ENCODE measurements at regions not wholly inside any gene's neighbourhood (a gene's known extent, or its start where the extent isn't known, plus 50 kb on each side); places are given as distances from the start of the nearest gene placed in this dataset.

DNA sequence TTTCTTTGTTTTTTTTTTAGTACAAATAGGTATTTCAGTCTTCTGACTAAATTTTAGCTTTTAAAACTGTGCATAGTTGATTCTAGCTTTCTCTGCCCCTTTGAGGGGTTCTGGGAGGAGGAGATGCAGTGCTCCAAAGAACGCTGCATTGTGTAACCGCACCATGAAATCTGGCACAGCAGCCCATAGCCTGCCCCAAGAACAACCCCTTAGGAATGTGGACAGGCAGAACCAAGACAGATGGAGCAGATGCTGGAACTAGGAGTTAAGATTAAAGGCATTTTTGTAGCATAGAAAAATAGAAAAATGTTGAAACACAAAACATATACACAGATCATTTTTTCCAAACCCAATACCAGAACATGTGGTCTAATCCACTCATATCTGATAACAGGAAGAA is 187.5 kb downstream of the SCG2 start:
- DNase-seq, result no peak

GRCh38 chr2:223415071-223415470 is 187.1 kb downstream of the SCG2 start:
- no peak for DNase-seq

- no peak for DNase-seq
These were observed 185.1 kb downstream of the SCG2 start for GRCh38 chr2:223416815-223417610.

DNA sequence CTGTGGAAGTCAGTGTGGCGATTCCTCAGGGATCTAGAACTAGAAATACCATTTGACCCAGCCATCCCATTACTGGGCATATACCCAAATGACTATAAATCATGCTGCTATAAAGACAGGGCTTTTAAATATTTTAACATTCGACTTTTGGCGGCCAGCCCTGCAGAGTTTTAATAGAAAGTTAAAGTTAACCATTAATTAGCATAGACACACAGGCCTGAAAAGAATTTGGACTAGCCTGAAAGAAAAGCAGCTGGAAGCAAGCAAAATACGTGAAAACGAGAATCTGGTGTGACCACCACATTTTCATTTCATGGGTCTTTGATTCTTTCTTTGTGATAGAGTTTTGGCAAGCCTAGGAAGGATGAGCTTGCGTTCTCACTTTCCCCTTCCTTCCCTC is 184.0 kb downstream of the SCG2 start:
- no peak for DNase-seq

- DNase-seq, result no peak
These were observed 183.5 kb downstream of the SCG2 start for GRCh38 chr2:223418604-223419199.

DNA sequence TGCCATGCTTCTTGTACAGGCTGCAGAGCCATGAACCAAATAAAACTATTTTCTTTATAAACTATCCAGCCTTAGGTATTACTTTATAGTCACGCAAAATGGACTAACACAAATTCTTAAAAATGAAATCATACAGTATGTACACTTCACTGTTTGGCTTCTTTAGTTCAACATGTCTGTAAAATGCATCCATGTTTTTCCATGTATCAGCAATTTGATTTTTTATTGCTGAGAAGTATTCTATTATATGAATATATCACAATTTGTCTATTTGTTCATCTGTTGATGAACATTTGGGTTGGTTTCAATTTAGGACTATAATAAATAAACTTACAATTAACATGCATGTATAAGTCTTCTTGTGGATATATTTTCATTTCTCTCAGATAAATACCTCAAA is 182.1 kb downstream of the SCG2 start:
- DNase-seq, result no peak

DNA sequence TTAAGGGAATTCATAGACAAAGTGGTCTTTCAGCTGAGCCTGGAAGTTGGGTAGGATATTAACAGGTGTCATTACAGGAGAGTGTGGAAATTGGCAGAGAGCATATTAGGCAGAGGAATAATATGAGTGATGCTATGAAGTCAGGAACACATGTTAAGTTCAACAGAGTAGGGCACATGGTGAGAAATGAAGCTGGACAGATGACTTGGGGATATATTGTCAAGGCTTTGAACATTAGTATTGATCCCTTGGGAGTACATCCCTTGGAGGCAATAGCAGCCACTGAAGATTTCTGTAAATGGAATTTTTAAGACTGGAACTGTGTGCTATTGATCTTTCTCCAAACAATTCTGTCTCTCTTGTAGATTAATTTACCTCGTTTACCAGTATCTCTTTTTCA is 170.7 kb downstream of the SCG2 start:
- no peak for DNase-seq

GRCh38 chr2:223433461-223433860 is 168.7 kb downstream of the SCG2 start:
- no peak for DNase-seq

DNA sequence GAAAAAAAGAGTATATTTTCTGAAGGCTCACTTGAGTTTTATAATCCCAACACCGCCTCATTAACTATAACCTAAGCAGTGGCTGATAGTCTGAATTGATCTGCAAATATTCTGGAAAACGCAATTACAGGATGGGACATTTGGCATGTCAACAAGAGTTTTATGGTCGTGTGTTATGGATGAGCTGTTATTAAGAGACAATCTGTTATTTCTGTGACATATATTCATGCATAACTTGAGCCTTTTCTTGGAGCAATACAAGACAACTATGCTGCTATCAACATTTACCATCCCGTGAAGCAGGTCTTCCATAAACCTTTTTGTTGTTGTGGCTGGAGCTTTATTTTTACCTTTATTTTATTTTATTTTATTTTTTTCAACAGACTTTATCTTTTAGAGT is 164.4 kb downstream of the SCG2 start:
- DNase-seq, result no peak

DNA sequence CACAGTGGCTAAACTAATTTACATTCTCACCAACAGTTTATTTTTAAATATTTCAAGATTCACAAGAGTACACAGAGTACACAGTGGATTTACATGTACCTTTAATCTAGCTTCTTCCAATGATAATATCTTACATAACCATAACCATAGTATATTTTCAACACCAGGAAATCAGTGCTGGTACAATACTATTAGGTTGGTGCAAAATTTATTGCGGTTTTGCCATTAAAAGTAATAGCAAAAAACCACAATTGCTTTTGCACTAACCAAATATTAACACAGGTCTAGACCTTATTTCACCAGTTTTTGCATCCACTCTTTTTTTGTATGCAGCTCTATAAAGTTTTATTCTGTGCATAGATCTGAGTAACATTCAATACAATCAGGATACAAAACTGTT is 163.0 kb downstream of the SCG2 start:
- DNase-seq, result no peak

- DNase-seq, result no peak
These were observed 162.4 kb downstream of the SCG2 start for GRCh38 chr2:223439786-223440185.

GRCh38 chr2:223442847-223443246 is 159.3 kb downstream of the SCG2 start:
- DNase-seq, result no peak

DNA sequence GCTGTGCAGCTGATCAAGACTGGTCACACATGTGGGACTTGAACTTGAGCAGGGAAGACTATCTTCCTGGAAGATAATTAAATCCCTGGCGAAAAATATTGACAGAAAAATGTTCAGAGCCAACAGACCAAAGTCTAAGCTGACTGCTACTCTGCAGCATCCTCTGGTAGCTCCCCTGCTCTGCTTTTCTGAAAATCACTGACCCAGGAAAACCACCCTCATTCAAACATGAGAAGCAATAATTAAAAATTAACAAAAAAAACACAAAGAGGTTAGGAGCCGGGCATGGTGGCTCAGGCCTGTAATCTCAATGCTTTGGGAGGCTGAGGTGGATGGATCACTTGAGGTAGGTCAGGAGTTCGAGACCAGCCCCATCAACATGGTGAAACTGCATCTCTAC is 151.9 kb downstream of the SCG2 start:
- no peak for DNase-seq

GRCh38 chr2:223457301-223457700 is 144.9 kb downstream of the SCG2 start:
- no peak for DNase-seq

- peak; percentile 44 to 61 for DNase-seq
These were observed 142.7 kb downstream of the SCG2 start for GRCh38 chr2:223459328-223459939.

DNA sequence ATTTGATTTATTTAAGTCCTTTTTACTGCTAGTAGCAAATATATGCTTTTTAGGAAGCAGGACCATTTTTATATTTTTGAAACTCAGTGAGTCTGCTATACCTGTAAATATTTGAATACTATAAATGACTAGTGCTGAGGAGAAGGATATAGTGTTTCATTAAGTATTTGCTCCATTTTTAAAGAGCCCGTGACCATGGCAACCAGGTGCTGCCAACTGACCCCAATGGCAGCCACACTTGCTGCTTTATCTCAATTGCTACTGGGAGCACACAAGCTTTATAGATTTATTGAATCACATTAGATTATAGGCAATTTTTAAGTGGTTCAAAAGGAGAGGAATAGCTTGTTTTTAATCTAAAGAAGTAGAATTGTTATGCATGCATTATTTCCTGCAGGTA is 142.0 kb downstream of the SCG2 start:
- peak; percentile 39 to 75 for DNase-seq

GRCh38 chr2:223460774-223461211 is 141.4 kb downstream of the SCG2 start:
- peak in 1 of 2 experiments; percentile 25 for DNase-seq

DNA sequence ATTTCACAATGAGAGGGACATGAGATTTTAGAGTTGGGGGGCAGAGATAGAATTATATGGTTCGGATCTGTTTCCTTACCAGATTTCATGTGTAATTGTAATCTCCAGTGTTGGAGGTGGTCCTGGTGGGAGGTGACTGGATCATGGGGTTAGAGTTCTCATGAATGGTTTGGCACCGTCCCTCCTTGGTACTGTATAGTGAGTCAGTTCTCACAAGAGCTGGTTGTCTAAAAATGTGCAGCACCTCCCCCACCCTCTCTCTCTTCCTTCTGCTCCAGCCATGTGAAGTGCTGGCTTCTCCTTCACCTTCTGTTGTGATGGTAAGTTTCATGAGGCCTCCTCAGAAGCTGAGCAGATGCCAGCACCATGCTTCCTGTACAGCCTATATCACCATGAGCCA is 138.1 kb downstream of the SCG2 start:
- no peak for DNase-seq

DNA sequence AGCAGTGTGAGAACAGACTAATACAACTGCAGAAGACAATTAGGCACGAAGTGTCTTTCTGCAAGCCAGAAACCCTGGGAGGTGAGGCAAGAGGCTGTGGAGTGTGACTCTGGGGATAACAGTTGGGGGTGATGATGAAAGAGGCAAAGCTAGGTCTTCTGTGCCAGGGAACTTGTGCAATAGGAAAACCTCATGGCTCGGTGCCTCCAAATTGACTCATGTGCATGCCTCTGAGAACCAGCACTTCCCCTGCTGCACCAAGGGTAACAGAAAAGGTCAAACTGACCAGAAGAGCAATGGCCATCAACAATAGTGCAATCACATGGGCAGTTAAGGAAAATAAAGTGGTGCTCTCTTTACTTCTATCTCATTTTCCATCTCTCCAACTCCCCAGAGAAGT is 136.4 kb downstream of the SCG2 start:
- DNase-seq, result no peak

DNA sequence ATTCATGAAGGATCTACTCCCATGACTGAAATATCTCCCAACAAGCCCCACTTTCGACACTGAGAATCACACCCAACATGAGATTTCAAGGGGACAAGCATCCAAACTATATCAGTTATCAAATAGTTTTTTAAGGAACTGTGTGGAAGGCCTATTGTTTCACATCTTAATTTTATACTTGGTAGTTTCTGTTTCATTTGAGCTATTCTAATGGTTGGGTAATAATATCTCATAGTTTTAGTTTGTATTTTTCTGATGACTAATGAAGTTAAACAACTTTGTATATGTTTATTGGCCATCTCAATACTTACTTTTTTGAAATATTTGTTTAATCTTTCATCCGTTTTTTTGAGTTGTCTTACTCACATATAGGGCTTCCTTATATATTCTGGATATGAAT is 135.0 kb downstream of the SCG2 start:
- no peak for DNase-seq

GRCh38 chr2:223469270-223470046 is 132.7 kb downstream of the SCG2 start:
- DNase-seq, result no peak

DNA sequence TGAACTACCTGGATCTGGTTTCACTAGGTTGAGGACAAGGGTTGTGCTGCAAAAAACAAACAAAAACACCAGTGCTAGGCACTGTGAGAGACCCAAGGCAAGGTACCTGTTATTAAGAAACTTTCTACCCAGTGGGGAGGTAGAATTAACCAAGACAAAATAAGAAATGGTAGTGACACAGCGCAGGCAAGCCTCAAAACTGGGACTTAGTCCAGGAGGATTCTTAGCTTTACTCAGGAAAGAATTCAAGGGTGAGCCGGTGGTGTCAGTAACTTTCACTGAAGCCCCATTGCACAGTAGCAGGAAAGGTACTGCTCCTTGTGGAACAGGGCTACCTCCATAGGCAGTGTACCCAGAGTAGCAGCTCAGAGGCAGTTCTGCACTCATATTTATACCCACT is 131.6 kb downstream of the SCG2 start:
- DNase-seq, result no peak

DNA sequence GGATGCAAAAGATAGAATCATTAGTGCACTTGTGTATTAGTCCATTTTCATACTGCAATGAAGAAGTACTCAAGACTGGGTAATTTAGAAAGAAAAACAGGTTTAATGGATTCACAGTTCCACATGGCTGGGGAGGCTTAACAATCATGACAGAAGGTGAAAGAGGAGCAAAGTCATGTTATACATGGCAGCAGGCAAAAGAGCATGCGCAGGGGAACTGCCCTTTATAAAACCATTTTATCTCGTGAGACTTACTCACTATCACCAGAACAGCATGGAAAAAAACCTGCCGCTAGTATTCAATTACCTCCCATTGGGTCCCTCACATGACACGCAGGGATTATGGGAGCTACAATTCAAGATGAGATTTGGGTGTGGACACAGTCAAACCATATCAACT is 129.4 kb downstream of the SCG2 start:
- DNase-seq, result no peak

DNA sequence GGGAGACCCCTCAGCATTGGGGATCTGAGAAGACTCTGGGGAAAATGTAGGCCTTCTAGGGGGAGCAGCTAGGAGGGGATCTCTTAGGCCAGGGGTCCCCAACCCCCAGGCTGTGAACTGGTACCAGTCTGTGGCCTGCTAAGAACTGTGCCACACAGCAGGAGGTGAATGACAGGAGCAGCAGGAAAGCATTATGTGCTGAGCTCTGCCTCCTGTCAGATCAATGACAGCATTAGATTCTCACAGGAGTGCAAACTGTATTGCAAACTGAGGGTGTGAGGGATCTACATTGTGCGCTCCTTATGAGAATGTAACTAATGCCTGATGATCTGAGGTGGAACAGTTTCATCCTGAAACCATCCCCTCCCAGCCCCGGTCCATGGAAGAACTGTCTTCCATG is 127.3 kb downstream of the SCG2 start:
- DNase-seq, result no peak

Data from NCI-H2081 (cell line).